Kidney epithelial cell (primary cell): ENCODE measurements at regions not wholly inside any gene's neighbourhood (a gene's known extent, or its start where the extent isn't known, plus 50 kb on each side); places are given as distances from the start of the nearest gene placed in this dataset.

Experiments used
- DNase-seq: peaks from one replicate; pipeline ENCODE4 v3.0.0-alpha.2; 2010; ENCODE audit warnings: low read depth
- H3K27me3 ChIP-seq: 2 replicates; pipeline ENCODE4 v1.6.0; 2011; ENCODE audit warnings: low read length; ENCODE audit not compliant: control insufficient read depth, insufficient read depth
- H3K36me3 ChIP-seq: 2 replicates; pipeline ENCODE4 v1.5.1; 2011; ENCODE audit warnings: low read length; ENCODE audit not compliant: control insufficient read depth, insufficient read depth
- H3K4me3 ChIP-seq: 2 replicates; pipeline ENCODE4 v1.5.1; 2011; ENCODE audit warnings: low read depth, mild to moderate bottlenecking, control low read depth, low read length
- CTCF ChIP-seq: IDR thresholded peaks from 2 replicates; pipeline ENCODE4 v1.5.1; 2011; ENCODE audit warnings: mild to moderate bottlenecking, moderate library complexity, low read length, control low read depth, inconsistent platforms; ENCODE audit not compliant: insufficient read depth, poor library complexity, severe bottlenecking

DNA sequence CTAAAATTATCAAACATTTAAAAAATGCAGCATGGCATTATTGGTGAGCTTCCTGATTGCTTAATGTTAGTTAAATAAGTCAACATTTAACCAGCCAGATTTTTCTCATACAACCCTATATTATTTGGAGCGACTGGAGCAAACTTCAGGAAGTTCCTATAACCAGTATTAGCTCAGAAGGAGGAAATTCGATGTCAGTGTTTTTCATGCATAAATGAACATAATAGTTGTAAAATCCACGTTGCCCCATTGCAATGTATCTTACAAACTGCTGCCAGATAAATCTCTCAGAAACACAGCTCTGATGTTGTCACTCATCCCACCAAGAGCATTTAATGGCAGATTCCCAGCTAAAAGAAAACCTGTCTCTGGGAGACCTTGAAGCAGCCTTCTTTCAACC, 278.5 kb downstream of the CASP12 start:
- Histone ChIP-seq H3K36me3 (no peaks in the 10 kb centered on the region), H3K4me3 (no peak overlapping the region), H3K27me3 (no peaks in the 10 kb centered on the region)
- no peak for TF ChIP-seq CTCF
- no peak for DNase-seq

DNA sequence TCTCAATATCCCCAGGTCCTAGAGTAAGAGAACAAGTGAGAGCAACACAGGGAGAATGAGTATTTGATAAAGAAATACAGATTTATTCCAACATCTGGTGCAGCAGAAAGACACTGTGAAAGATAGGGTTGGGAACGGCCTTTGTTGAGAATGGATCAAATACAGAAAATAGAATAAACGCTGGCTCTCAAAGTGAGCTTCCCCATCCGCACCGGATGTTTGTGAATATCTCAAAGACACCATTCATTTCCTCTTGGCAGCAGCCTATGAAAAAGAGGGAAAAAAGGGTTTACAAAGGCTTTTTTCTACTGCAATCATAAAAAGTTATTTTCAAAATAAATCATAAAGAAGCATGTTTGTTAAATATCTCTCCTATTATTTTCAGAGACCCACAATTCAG, 279.3 kb downstream of the CASP12 start:
- DNase-seq, result no peak
- Histone ChIP-seq H3K4me3 (no peak overlapping the region), H3K27me3 (no peaks in the 10 kb centered on the region), H3K36me3 (no peaks in the 10 kb centered on the region)
- TF ChIP-seq CTCF, result no peak

GRCh38 chr11:104614961-104615360, 283.3 kb downstream of the CASP12 start:
- DNase-seq, result no peak
- no peak for TF ChIP-seq CTCF
- H3K27me3 ChIP-seq, result no peaks in the 10 kb centered on the region
- no peak overlapping the region for H3K4me3 ChIP-seq
- H3K36me3 ChIP-seq, result no peaks in the 10 kb centered on the region

GRCh38 chr11:104614117-104614680, 284.1 kb downstream of the CASP12 start:
- TF ChIP-seq CTCF, result no peak
- Histone ChIP-seq H3K4me3 (no peak overlapping the region), H3K27me3 (no peaks in the 10 kb centered on the region), H3K36me3 (no peaks in the 10 kb centered on the region)
- DNase-seq, result no peak

DNA sequence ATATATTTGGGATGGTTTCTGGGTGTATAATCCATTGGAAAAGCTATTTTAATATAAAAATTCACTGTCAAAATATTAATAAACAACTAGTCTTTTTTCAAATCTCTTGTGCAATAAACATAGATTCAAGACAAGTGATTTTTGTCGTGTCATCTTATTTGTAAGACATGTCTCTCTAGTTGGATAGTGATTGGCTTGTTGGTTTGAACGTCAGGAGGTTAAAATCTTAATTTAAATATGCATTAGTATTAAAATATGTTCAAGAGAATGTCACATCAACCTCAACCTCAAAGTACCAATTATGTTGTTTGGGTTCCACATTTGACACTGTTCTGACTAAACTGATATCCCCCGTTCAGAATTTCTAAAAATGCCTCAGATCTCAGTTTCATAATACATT, 287.6 kb downstream of the CASP12 start:
- Histone ChIP-seq H3K27me3 (no peaks in the 10 kb centered on the region), H3K4me3 (no peak overlapping the region), H3K36me3 (no peaks in the 10 kb centered on the region)
- DNase-seq, result no peak
- no peak for TF ChIP-seq CTCF

DNA sequence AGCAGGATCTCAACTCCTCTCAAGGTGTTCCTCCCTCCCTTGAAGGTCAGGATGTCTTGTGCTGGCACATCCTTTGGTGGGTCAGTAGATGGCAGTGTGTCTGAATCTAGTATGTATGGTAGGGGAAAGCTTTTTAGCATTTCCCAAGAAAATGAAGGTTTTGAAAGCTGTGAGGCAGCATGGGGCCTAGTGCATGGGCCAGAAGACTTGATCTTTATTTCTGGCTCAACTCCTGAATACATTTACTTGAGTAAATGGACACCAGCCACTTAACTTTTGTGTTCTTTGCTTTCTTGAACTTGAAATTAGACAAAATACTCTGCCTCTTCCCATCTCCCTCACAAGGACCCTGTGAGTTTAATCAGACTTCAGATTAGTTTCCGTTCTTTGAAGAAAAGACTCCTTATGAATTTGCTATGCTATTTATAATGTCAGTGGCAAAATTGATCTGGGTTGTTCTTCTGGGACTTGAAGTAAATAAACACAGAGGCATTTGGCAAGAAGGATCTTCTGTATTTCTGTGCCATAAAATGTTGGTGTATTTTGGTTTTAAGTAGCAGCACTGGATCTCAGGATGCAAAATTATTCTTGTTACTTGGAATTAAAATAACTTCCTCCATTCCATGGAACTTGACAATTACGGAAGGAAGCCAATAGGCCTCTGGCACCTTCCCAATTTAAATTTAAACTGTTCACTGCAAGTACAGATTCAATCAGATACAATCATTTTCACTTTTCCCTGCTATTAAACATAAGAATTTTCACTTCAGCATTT, 288.8 kb downstream of the CASP12 start:
- H3K27me3 ChIP-seq, result no peaks in the 10 kb centered on the region
- no peak overlapping the region for H3K4me3 ChIP-seq
- no peak for DNase-seq
- peak; percentile 77 for TF ChIP-seq CTCF
- H3K36me3 ChIP-seq, result no peaks in the 10 kb centered on the region
